EH (cell line): ENCODE measurements at regions not wholly inside any gene's neighbourhood (a gene's known extent, or its start where the extent isn't known, plus 50 kb on each side); places are given as distances from the start of the nearest gene placed in this dataset.
A peak's percentile ranks its signal among the peaks of the same experiment; 100 is the strongest.
"Not testable (repeated sequence)": the region's sequence is repeated elsewhere in the genome, so short reads cannot be mapped to it uniquely, and the experiment has no call there.

Experiments used
- DNase-seq: peaks from one replicate; pipeline ENCODE4 v3.0.0-alpha.2; 2015; ENCODE audit warnings: low read depth

GRCh38 chr21:35470522-35470921, 421.4 kb upstream of the RUNX1 start:
- no peak for DNase-seq

DNA sequence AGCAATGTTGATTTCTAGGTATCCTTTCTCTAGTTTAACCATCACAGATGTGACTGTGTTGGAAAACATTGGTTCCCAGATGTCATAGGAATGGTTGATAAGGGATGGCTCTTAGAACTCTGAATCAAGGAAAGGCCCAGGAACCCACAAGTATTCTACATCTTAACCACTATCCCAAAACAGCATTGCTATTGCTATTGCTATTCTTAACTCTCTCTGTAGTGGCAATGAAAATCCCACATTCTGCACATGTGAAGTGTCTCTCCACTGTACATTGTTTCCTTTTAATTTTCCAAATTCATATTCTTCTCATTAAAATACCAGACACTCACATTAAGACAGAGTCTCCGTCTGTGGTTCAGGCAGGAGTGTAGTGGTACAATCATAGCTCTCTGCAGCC, 420.4 kb upstream of the RUNX1 start:
- peak; percentile 74 for DNase-seq

GRCh38 chr21:35468991-35469390, 419.9 kb upstream of the RUNX1 start:
- DNase-seq: no peak

DNA sequence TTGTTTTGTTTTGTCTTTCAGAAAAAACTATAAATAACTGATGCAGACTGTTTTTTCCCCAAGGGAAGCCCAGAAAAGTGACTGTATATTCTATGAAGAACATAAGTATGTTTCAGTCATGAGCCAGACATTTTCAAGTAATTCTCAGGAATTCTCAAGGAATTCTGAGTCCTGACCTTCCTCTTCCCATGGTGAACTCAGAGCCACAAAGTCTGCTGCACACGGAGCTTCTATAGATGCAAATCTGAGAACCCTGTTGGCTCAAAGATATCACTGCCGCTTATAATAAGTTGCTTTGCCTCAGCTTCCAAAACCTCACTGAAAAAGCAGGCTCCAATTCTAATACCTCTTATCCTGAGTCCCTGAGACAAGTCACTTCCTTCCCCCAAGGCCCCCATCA, 418.5 kb upstream of the RUNX1 start:
- peak; percentile 92 for DNase-seq

DNA sequence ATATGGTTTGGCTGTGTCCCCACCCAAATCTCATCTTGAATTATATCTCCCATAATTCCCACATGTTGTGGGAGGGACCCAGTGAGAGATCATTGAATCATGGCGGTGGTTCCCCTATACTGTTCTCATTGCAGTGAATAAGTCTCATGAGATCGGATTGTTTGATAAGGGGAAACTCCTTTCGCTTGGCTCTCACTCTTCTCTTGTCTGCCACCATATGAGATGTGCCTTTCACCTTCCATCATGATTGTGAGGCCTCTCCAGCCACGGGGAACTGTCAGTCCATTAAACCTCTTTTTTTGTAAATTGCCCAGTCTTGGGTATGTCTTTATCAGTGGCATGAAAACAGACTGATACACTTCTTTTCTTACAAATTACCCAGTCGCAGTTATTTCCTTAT, 417.6 kb upstream of the RUNX1 start:
- not testable (repeated sequence) for DNase-seq

GRCh38 chr21:35465741-35466140, 416.6 kb upstream of the RUNX1 start:
- DNase-seq: no peak

GRCh38 chr21:35461700-35462099, 412.6 kb upstream of the RUNX1 start:
- no peak for DNase-seq

GRCh38 chr21:35460441-35460840, 411.3 kb upstream of the RUNX1 start:
- DNase-seq: no peak

DNA sequence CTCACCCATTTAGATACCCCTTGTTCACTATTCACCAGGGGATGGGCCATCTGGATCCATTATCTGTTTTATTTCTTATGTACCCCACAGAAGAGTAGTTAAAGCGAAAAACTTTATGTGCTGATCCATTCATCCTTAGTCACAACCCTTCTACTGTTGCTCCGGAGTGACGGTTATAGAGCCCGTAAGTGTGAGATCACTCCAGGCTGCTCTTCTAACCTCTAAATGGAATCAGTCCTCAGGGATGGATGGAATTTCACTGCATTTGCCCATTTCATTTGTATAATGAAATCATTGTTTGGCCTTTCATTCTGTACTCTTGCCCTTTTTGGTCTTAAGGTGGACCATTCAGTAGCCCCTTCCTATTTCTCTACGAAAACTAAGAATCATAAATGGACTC, 409.3 kb upstream of the RUNX1 start:
- DNase-seq: no peak

DNA sequence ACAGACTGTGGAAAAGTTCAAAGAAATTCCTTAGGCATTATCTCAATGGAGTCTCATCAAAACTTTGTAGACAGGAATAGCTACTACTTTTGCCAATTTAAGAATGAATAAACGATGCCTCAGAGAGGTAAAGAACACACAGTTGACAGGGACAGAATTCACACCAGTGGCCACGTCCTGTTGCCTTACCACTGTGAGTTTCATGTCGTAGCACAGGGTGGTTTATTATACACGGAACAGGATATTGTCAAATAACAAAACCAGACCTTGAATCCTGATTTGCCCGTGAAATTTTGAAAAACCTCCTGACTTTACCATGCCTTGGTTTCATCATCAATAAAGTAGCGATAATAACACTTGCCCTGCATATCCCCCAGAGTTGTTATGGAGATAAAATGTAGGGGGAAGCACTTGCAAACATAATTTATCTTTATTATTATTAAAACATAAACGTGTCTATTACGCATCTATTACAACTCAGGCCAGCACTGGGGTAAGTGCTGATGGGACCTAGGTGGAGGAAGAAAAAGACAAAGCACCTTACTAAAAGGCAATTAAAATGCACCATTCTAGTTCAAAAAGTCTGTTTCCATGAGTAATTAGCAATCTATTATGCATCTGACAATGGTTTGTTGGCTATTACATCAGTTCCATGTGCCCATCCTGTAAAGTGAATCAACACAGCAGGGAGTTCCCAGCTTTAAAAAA, 408.1 kb upstream of the RUNX1 start:
- DNase-seq: no peak

DNA sequence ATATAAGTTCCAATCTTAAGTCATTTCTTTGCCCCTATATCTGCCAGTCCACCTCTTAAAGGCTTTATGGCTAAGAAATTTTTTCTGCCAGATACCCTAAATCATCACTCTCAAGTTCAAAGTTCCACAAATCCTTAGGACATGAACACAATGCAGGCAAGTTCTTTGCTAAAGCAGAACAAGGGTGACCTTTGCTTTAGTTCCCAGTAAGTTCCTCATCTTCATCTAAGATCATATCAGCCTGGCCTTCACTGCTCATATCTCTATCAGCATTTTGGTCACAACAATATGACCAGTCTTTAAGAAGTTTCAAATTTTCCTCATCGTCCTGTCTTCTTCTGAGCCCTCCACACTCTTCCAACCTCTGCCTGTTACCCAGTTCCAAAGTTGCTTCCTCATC, 402.2 kb upstream of the RUNX1 start:
- no peak for DNase-seq

GRCh38 chr21:35450830-35451229, 401.7 kb upstream of the RUNX1 start:
- no peak for DNase-seq

DNA sequence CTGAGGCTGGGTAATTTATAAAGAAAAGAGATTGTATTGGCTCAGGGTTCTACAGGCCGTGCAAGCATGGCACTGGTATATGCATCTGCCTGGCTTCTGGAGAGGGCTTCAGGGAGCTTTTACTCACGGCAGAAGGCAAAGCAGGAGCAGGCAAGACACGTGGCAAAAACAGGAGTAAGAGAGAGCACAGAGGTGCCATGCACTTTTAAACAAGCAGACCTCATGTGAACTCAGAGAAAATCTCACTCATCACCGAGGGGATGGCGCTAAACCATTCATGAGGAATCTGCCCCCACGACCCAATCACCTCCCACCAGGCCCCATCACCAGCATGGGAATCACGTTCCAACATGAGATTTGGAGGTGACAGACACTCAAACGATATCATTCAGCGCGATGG, 400.7 kb upstream of the RUNX1 start:
- DNase-seq: no peak

DNA sequence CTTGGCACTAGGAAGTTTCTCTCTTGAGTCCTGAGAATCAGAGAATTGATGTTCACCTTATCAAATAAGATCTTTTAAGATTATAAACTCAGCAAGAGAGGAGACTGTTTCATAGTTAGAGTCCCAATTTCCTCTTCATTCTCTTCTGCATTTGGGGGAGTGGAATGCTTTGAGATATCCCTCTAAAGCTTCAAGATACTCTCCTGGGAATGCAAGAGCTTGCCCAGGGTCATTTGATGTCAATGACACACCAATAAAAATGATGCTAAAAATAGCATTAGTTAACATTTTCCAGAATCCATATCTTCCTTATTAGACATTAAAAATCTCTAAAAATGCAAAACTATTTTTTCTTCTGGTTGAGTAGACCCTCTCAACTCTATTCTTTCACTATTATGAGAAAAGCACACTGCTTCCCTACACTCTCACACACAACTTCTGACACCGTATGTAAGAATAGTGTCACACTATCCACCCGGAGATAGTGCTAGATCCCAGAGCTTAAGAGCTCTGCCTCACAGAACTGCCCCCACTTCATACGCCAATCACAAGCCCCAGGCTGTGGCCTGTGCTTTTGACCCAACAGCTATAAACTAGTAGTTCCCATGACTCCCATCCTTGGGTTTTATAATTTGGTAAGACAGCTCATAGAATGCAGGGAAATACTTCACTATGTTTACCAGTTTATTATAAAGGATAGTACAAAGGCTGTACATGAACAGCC, 399.9 kb upstream of the RUNX1 start:
- DNase-seq: peak; percentile 72

DNA sequence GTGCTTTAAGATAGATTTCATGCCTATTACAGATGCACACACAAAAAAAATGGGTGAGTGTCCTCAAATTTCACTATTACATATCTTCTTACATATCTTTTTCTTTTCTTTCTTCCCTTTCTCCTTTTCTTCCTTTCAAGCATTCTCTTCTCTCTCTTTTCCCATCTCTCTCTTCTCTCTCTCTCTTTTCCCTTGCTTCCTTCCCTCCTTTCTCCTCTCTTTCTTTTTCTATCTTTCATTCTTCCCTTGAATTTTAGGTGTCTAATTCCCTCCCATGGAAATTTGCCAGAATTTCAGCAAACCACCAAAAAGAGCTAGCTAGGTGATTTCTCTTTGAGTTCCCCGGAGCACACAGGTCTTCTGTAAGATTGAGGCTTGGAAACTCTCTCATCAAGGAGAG, 395.3 kb upstream of the RUNX1 start:
- DNase-seq: no peak

DNA sequence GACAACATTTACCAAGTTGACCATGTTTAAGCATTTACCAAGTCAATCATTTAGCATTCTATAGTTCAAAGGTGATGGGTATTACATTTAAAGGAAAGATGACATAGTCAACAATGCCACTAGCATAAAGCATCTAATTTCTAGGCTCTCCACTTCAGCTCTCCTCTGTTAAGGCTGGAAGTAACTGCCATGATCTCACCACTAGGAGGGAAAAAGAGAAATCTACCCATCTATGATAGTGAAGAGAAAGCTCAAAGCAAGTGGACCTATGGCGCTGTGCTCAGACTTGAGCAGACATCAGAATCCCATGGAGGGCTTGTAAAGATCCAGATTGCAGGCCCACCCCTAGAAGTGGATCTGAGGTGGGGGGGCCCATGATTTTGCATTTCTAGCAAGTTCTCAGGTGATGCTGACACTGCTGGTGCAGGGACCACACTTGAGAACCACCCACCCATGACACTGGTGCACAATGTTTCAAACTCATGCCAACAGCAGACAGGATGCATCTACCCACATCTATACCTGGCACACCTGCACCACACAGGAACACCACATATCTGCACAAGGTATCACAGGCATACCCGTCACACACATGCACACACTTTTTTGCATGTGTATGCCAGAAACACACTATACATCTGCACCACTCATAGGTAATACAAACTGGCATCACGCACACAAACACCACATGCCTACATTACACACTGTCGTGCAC, 392.9 kb upstream of the RUNX1 start:
- no peak for DNase-seq

- DNase-seq: no peak
Measured at GRCh38 chr21:35438643-35439404, 389.7 kb upstream of the RUNX1 start.

- no peak for DNase-seq
Measured at GRCh38 chr21:35437941-35438340, 388.8 kb upstream of the RUNX1 start.

- DNase-seq: no peak
Measured at GRCh38 chr21:35436899-35437298, 387.8 kb upstream of the RUNX1 start.

DNA sequence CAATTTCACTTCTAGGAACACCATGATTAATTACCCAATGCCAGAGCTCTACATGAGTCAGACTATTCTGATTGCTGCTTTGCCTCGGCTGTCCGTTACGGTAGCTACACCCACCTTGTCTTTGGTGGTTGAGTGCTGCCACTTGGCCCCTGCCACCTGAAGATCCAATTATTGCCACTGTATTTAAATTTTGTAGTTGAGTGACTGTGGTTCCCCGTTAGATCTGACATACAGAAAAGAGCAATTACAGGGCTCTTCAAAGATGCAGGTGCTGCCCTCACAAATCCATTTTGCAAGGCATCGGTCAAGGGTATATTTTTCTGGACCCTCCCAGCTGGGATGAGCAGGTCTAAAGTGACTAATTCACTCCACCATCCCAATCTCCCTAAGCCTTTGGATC, 383.5 kb upstream of the RUNX1 start:
- DNase-seq: not testable (repeated sequence)

- DNase-seq: no peak
Measured at GRCh38 chr21:35430260-35430659, 381.2 kb upstream of the RUNX1 start.

- DNase-seq: peak; percentile 14
Measured at GRCh38 chr21:35428937-35429336, 379.8 kb upstream of the RUNX1 start.
